ENCODE measurements at regions not wholly inside any gene's neighbourhood (a gene's known extent, or its start where the extent isn't known, plus 50 kb on each side); places are given as distances from the start of the nearest gene placed in this dataset.

DNA sequence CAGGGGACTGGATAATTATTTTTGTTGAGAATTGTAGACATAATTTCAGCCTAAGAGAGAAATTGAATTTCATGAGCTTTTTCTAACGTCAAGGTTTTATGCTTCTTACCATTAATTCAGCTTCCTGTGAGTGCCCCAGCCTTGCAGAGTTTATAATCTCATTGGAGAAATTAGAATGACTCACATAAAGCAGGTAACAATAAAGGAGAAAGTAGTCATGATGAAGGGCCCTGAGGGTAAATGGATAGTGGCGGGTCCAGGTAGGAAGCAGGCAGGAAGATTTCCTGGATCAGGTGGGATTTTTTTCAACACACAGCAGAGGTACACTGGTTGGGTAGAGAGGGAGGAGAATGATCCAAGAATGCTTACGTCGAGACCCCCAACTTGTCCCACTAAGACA lies 311.4 kb downstream of the BARHL2 start:
- TF ChIP-seq CTCF (IDR thresholded peaks at IDR 0.05; ENCODE audit: insufficient read depth, low read depth, low read length) (no peak), EZH2 (IDR thresholded peaks at IDR 0.05; ENCODE audit: insufficient read depth, low read length) (no peak)
